Colonic mucosa (tissue), 4 donors: ENCODE measurements at regions not wholly inside any gene's neighbourhood (a gene's known extent, or its start where the extent isn't known, plus 50 kb on each side); places are given as distances from the start of the nearest gene placed in this dataset.

ENCODE experiments used
- DNase-seq: peaks from one replicate; pipeline ENCODE4 v3.0.0-alpha.2; 2020
- H3K27ac ChIP-seq: fragments of 200-600 bp; one replicate; pipeline ENCODE4 v1.8.0; 2021
- H3K27me3 ChIP-seq: fragments of 200-600 bp; one replicate; pipeline ENCODE4 v1.8.0; 2021
- H3K36me3 ChIP-seq: fragments of 200-600 bp; one replicate; pipeline ENCODE4 v1.8.0; 2021
- H3K4me1 ChIP-seq: fragments of 200-600 bp; one replicate; pipeline ENCODE4 v1.8.0; 2021; ENCODE audit warnings: mild to moderate bottlenecking
- H3K4me3 ChIP-seq: fragments of 200-600 bp; one replicate; pipeline ENCODE4 v1.8.0; 2021
- H3K9ac ChIP-seq, 2 donors: one replicate each; pipeline ENCODE4 v1.7.0; 2013; ENCODE audit warnings: control low read depth in 2 of 2, low read depth in 2 of 2, low read length in 2 of 2
- H3K9me3 ChIP-seq: fragments of 200-600 bp; one replicate; pipeline ENCODE4 v1.8.0; 2021
- CTCF ChIP-seq: fragments of 200-600 bp; IDR thresholded peaks from one replicate; pipeline ENCODE4 v1.8.0; 2022; ENCODE audit warnings: antibody characterized with exemption, mild to moderate bottlenecking
- intact Hi-C: fragments of 100-400 bp; cut with DNase I; formaldehyde crosslinking; loops from one replicate; pipeline ENCODE4 v1.14.1; 2022
- donor health status: healthy.
- donor health status: DM: no; HTN: no; CAD: no.
- donor health status: DM: no; HTN: no; CAD: no.

GRCh38 chr1:4166713-4167112 is 266.6 kb upstream of the C1orf174 start:
- H3K27me3 ChIP-seq: no peaks in the 10 kb centered on the region

GRCh38 chr1:4169991-4170390 is 269.9 kb upstream of the C1orf174 start:
- H3K9ac ChIP-seq: no peak overlapping the region
- intact Hi-C loops: no loop called here
- no peaks in the 10 kb centered on the region for H3K36me3 ChIP-seq
- H3K27me3 ChIP-seq: no peaks in the 10 kb centered on the region
- H3K9me3 ChIP-seq: no peaks in the 10 kb centered on the region
- H3K4me1 ChIP-seq: no peaks in the 10 kb centered on the region
- no peak for TF ChIP-seq CTCF
- no peak overlapping the region for H3K4me3 ChIP-seq
- no peak for DNase-seq
- no peak overlapping the region for H3K27ac ChIP-seq

More at GRCh38 chr1:4166713-4167112, 266.6 kb upstream of the C1orf174 start:
- no peaks in the 10 kb centered on the region for H3K9me3 ChIP-seq
- H3K9ac ChIP-seq: no peak overlapping the region
- no peak overlapping the region for H3K4me3 ChIP-seq
- TF ChIP-seq CTCF: no peak
- intact Hi-C loops: no loop called here
- no peak overlapping the region for H3K27ac ChIP-seq
- DNase-seq: no peak
- no peaks in the 10 kb centered on the region for H3K36me3 ChIP-seq
- H3K4me1 ChIP-seq: no peaks in the 10 kb centered on the region

- H3K9me3 ChIP-seq: no peaks in the 10 kb centered on the region
- intact Hi-C loops: no loop called here
- TF ChIP-seq CTCF: no peak
- H3K4me3 ChIP-seq: no peak overlapping the region
- H3K27me3 ChIP-seq: no peaks in the 10 kb centered on the region
- H3K36me3 ChIP-seq: no peaks in the 10 kb centered on the region
- H3K27ac ChIP-seq: no peak overlapping the region
- no peaks in the 10 kb centered on the region for H3K4me1 ChIP-seq
- H3K9ac ChIP-seq: no peak overlapping the region
- no peak for DNase-seq
Measured at GRCh38 chr1:4170548-4171340, 270.7 kb upstream of the C1orf174 start.

- Histone ChIP-seq H3K9me3 (no peaks in the 10 kb centered on the region), H3K9ac (no peak overlapping the region), H3K27me3 (no peaks in the 10 kb centered on the region), H3K36me3 (no peaks in the 10 kb centered on the region), H3K4me3 (no peak overlapping the region), H3K4me1 (no peaks in the 10 kb centered on the region), H3K27ac (no peak overlapping the region)
- no peak for DNase-seq
- intact Hi-C loops: no loop called here
- TF ChIP-seq CTCF: no peak
Measured at GRCh38 chr1:4171480-4172450, 271.7 kb upstream of the C1orf174 start.

- no peak overlapping the region for H3K4me3 ChIP-seq
- H3K36me3 ChIP-seq: no peaks in the 10 kb centered on the region
- H3K4me1 ChIP-seq: no peaks in the 10 kb centered on the region
- intact Hi-C loops: no loop called here
- DNase-seq: no peak
- H3K27ac ChIP-seq: no peak overlapping the region
- no peaks in the 10 kb centered on the region for H3K9me3 ChIP-seq
- no peaks in the 10 kb centered on the region for H3K27me3 ChIP-seq
- H3K9ac ChIP-seq: no peak overlapping the region
- no peak for TF ChIP-seq CTCF
Measured at GRCh38 chr1:4172644-4173599, 272.9 kb upstream of the C1orf174 start.
